Parathyroid adenoma (tissue), 2 donors: ENCODE measurements at regions not wholly inside any gene's neighbourhood (a gene's known extent, or its start where the extent isn't known, plus 50 kb on each side); places are given as distances from the start of the nearest gene placed in this dataset.

Source experiments
- H2AFZ ChIP-seq: fragments of 300-600 bp; sonication (generic); one replicate; pipeline ENCODE4 v1.7.0; 2017; ENCODE audit warnings: antibody characterized with exemption, mild to moderate bottlenecking
- H3K27ac ChIP-seq: fragments of 300-600 bp; sonication (generic); one replicate; pipeline ENCODE4 v1.7.0; 2017
- H3K27me3 ChIP-seq: fragments of 300-600 bp; sonication (generic); one replicate; pipeline ENCODE4 v1.7.0; 2017; ENCODE audit warnings: low read length; ENCODE audit not compliant: control insufficient read depth, insufficient read depth
- H3K36me3 ChIP-seq: fragments of 300-600 bp; sonication (generic); one replicate; pipeline ENCODE4 v1.7.0; 2017; ENCODE audit warnings: low read length; ENCODE audit not compliant: control insufficient read depth, insufficient read depth
- H3K4me1 ChIP-seq: fragments of 300-600 bp; sonication (generic); one replicate; pipeline ENCODE4 v1.7.0; 2017; ENCODE audit warnings: control low read depth
- H3K4me2 ChIP-seq: fragments of 300-600 bp; sonication (generic); one replicate; pipeline ENCODE4 v1.7.0; 2017; ENCODE audit warnings: low read length
- H3K4me3 ChIP-seq: fragments of 300-600 bp; sonication (generic); one replicate; pipeline ENCODE4 v1.7.0; 2017; ENCODE audit warnings: low read depth, low read length
- H3K79me2 ChIP-seq: fragments of 300-600 bp; sonication (generic); one replicate; pipeline ENCODE4 v1.7.0; 2017; ENCODE audit warnings: control low read depth
- H3K9ac ChIP-seq: fragments of 300-600 bp; sonication (generic); one replicate; pipeline ENCODE4 v1.7.0; 2017; ENCODE audit warnings: mild to moderate bottlenecking
- H3K9me3 ChIP-seq: fragments of 300-600 bp; sonication (generic); one replicate; pipeline ENCODE4 v1.7.0; 2017; ENCODE audit warnings: low read length; ENCODE audit not compliant: control insufficient read depth
- TF ChIP-seq, protein P1 (sequence below): fragments of 300-600 bp; sonication (generic); IDR thresholded peaks from one replicate; pipeline ENCODE4 v1.7.0; 2017; ENCODE audit warnings: antibody characterized with exemption, mild to moderate bottlenecking
- donor health status: primary hyperparathyroidism.

DNA sequence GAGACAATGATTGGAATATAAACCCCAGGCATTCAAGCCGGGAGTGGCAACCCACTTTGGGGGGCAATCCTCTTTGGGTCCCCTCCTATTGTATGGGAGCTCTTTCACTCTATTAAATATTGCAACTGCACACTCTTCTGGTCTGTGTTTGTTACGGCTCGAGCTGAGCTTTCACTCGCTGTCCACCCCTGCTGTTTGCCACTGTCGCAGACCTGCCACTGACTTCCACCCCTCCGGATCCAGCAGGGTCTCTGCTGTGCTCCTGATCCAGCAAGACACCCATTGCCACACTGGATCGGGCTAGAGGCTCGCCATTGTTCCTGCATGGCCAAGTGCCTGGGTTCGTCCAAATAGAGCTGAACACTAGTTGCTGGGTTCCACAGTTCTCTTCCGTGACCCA is 222.8 kb upstream of the MANEA start:
- H3K4me1 ChIP-seq: no peaks in the 10 kb centered on the region
- H3K79me2 ChIP-seq: no peaks in the 10 kb centered on the region
- no peak overlapping the region for H3K9ac ChIP-seq
- H3K4me2 ChIP-seq: no peak overlapping the region
- H3K27ac ChIP-seq: no peak overlapping the region
- H2AFZ ChIP-seq: no peak overlapping the region
- H3K36me3 ChIP-seq: no peaks in the 10 kb centered on the region
- no peaks in the 10 kb centered on the region for H3K9me3 ChIP-seq
- TF ChIP-seq, protein P1, sequence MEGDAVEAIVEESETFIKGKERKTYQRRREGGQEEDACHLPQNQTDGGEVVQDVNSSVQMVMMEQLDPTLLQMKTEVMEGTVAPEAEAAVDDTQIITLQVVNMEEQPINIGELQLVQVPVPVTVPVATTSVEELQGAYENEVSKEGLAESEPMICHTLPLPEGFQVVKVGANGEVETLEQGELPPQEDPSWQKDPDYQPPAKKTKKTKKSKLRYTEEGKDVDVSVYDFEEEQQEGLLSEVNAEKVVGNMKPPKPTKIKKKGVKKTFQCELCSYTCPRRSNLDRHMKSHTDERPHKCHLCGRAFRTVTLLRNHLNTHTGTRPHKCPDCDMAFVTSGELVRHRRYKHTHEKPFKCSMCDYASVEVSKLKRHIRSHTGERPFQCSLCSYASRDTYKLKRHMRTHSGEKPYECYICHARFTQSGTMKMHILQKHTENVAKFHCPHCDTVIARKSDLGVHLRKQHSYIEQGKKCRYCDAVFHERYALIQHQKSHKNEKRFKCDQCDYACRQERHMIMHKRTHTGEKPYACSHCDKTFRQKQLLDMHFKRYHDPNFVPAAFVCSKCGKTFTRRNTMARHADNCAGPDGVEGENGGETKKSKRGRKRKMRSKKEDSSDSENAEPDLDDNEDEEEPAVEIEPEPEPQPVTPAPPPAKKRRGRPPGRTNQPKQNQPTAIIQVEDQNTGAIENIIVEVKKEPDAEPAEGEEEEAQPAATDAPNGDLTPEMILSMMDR: no peak
- H3K4me3 ChIP-seq: no peak overlapping the region
- no peaks in the 10 kb centered on the region for H3K27me3 ChIP-seq

DNA sequence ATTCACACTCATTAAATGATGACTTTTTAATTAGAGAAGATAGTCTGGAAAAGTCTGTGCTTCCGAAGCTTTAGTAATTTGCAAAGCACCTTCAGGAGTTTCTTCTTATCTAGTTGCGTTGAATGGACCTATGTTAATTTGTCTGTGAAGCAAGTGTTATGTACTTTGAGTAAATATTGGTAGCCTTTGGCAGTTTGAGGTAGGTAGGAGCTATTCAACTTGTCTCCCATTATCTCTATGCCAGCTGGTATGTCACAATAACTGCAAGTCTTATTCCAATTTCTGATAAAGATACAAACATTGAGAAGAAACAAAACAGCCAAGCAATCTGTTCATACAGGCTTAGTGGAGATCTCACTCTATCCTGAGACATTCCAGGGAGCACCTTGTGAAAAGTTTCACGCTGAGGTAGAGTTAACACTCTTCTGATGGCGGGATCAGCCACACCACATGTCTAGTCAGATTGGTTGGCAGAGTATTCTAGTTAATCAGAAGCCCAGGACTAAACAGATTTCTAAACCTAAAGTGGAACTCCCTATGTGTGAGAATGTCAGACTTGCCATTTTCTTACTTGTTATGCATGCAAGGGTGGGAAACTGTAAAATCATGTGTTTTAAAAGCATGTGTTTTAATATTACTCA is 219.8 kb upstream of the MANEA start:
- H3K27me3 ChIP-seq: no peaks in the 10 kb centered on the region
- no peak overlapping the region for H3K4me3 ChIP-seq
- H3K27ac ChIP-seq: no peak overlapping the region
- no peaks in the 10 kb centered on the region for H3K79me2 ChIP-seq
- no peaks in the 10 kb centered on the region for H3K9me3 ChIP-seq
- no peaks in the 10 kb centered on the region for H3K36me3 ChIP-seq
- H3K9ac ChIP-seq: no peak overlapping the region
- TF ChIP-seq, protein P1: no peak
- no peak overlapping the region for H3K4me2 ChIP-seq
- no peaks in the 10 kb centered on the region for H3K4me1 ChIP-seq
- H2AFZ ChIP-seq: no peak overlapping the region

DNA sequence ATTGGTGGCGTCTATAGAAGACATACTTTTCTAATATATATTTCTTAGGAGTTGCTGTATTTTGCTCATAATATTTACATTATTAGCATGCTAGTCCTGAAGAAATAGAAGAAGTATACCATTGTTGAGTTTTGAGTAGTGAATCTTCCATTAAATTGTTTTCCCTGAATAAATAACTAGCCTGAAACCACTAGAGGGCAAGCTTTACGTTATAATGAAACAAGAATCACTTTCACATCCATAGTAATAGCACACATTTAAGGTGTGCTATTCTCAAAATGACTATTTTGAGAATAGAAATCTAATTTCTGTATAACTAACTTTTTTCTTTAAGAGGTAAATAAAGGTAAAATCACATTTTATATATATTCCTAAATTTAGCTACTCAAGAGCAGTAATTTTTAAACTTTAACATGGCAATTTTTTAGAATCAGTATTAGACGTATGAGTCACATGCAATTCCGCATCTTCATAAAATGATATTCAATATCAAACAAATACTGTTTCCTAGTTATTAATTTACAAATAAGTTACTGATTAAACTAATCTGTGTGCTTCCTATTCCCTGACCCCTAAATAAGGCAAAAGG is 213.2 kb upstream of the MANEA start:
- H3K79me2 ChIP-seq: no peaks in the 10 kb centered on the region
- no peak overlapping the region for H3K4me2 ChIP-seq
- H2AFZ ChIP-seq: no peak overlapping the region
- no peaks in the 10 kb centered on the region for H3K36me3 ChIP-seq
- H3K27me3 ChIP-seq: no peaks in the 10 kb centered on the region
- H3K4me3 ChIP-seq: no peak overlapping the region
- H3K4me1 ChIP-seq: no peaks in the 10 kb centered on the region
- H3K27ac ChIP-seq: no peak overlapping the region
- TF ChIP-seq, protein P1: peak; percentile 19
- H3K9ac ChIP-seq: no peak overlapping the region
- no peaks in the 10 kb centered on the region for H3K9me3 ChIP-seq

DNA sequence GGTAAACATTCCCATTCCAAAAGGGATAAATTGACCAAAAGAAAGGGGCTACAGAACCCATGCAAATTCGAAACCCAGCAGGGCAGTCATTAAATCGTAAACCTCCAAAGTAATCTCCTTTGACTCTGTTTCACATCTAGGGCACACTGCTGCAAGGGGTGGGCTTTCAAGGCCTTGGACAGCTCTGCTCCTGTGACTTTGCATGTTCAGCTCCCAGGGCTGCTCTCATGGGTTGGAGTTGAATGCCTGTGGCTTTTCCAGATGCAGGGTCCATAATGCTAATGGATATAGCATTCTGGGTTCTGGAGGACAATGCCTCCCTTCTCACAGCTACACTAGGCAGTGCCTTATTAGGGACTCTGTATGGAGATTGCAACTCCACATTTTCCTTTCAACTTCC is 211.9 kb upstream of the MANEA start:
- no peak overlapping the region for H3K4me3 ChIP-seq
- no peak overlapping the region for H3K27ac ChIP-seq
- no peaks in the 10 kb centered on the region for H3K4me1 ChIP-seq
- no peaks in the 10 kb centered on the region for H3K79me2 ChIP-seq
- H3K4me2 ChIP-seq: no peak overlapping the region
- no peak overlapping the region for H2AFZ ChIP-seq
- no peak overlapping the region for H3K9ac ChIP-seq
- no peaks in the 10 kb centered on the region for H3K27me3 ChIP-seq
- TF ChIP-seq, protein P1: no peak
- no peaks in the 10 kb centered on the region for H3K36me3 ChIP-seq
- no peaks in the 10 kb centered on the region for H3K9me3 ChIP-seq

DNA sequence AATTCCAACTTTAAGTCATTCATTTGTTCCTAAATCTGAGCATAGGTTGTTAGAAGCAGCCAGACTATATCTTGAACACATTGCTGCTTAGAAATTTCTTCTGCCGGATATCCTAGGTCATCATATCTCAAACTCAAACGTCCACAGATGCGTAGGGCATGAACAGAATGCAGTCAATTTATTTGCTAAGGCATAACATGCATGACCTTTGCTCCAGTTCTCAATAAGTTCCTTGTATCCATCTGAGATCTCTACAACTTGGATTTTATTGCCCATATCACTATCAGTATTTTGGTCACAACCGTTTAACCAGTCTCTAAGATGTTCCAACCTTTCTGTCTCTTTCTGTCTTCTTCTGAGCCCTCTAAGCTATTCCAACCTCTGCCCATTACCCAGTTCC is 210.9 kb upstream of the MANEA start:
- no peaks in the 10 kb centered on the region for H3K4me1 ChIP-seq
- H3K79me2 ChIP-seq: no peaks in the 10 kb centered on the region
- TF ChIP-seq, protein P1: no peak
- H3K4me2 ChIP-seq: no peak overlapping the region
- no peak overlapping the region for H3K27ac ChIP-seq
- H3K36me3 ChIP-seq: no peaks in the 10 kb centered on the region
- no peaks in the 10 kb centered on the region for H3K27me3 ChIP-seq
- no peak overlapping the region for H3K9ac ChIP-seq
- H3K9me3 ChIP-seq: no peaks in the 10 kb centered on the region
- no peak overlapping the region for H3K4me3 ChIP-seq
- H2AFZ ChIP-seq: no peak overlapping the region
